ENCODE measurements at regions not wholly inside any gene's neighbourhood (a gene's known extent, or its start where the extent isn't known, plus 50 kb on each side); places are given as distances from the start of the nearest gene placed in this dataset.

DNA sequence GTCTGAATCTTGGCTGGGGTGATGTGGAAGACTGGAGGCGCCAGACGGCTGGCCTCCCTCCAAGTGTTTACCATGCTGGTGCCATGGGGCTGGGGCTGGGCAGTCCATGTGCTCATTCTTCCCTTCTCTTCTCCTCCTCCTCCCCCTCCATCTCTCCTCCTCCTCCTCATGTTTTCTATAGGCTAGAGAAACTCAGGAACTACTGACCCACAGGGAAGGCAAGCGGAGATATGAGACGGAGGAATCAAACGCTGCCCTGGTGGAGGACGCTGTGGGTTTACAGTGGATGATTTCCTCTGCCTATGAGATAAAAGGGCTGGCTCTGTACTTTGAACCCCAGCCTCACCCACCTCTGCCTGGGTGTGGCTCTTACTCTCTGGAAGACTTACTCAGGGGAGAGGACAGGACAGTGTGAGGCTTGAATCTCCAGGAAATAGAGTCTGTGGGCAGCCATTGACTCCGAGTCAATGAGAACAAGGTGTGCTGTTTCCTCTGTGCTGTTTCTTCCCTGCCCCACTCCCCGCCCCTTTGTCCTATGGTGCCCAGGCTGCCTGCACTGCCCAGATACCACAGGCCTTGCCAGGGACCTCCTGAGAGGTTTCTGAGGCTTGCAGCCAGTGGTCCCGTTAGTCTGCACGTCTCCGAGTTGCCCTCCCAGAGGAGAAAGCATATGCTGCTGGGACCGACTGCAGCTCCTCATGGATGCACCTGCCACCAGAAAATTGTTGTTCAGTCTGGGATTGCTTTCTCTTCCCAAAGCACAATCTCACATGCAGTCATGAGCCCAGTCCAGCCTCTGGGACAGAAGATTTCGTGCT, 132.6 kb upstream of the ARHGAP5 start:
- DNase-seq: no peak

DNA sequence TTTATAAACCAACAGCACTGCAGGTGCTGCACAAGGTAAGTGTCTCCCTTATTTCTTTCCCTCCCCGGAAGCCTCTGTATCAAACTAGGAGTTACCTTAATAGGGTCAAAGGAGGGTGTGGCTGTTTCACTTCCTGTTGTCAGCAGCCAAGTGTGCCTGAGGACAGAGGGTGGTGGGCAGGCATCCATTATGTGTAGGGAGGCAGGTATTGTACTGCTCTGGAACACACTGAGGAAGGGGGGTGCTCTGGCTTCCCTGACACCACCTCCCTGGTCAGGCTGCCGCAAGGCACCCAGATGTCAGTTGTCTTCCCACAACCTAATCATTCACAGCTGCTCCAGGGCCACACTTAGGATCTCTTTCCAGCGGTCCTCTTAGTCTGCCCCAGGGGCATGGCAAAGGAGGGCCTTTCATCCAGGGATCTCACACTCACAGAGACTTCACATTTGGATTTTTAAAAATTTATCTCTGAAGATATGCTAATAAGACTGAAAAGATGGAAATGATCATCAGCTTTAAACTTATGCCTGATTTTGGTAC, 132.0 kb upstream of the ARHGAP5 start:
- DNase-seq: no peak

DNA sequence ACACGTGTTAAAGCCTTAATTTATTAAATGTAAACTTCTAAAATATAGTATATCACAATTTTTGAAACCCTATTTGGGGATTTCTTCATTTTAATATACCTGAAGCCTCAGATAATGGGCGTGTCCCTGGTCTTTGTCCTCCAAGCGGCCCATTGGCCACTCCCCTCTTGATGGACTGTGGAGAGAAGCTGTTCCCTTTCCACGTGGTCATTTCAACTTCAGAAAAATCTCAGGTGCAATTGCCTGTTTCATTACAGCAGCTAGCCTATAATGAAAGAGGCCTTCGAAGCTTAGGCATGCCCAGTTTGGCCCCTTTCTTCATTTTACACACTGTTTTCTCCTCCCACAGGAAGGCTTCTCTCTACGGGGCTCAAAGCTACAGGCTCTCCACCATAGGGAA, 131.4 kb upstream of the ARHGAP5 start:
- no peak for DNase-seq

DNA sequence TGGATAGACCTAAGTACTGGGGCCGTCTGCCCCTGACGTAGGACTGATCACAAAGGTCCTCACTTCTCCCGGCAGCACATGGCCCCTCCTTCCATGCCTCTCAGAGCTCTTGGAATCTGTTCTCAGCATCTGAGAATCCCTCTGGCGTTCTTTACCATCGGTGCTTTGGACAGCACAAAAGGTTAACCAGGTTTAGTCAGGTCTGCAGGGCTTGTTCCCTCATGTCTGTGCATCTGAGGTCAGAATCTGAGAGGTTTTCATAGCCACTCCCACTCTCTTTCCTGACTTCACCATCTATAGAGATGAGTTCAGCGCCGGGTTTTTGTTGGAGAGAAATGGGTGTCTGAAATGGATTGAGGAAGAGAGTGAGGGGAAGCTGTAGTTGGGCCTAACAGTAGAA, 130.0 kb upstream of the ARHGAP5 start:
- DNase-seq: no peak

DNA sequence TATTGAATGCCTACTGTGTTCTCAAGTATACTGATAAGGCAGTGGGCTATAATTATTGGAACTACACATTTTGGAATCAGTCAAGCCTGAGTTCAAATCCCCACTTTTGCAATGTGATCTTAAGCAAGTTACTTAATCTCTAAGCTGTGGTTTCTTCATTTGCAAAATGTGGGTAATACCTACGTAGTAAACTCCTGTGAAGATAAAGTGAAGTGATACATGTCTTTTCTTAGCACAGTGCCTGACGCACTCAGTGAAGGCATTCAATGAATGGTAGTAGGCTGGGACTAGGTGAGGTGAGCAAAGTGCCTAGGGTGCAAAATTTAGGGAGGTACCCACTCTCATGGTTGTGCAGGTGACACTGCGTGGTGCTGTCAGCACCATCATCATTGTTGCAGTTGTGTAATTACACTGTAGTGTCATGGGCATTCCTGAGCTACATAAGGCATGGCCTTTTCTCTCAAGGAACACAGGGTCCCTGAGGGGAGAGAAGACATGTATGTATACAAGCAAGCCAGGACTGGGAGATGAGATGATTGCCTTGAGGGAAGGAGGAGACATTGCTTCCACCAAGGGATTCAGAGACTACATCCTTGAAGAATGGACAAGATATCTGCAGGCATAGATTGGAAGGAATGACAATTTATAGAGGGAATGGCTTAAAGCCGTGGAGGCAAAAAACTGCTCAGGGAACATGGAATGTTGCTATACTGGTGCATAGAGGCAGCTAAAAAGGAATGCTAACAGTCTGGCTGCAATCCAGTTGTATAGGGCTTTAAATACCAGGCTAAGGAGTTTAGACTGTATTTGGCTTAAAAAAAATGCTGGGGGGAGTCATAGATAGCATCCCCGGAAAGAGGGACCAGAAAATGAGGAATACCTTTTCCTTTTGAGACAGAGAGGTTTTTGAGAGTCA, 129.2 kb upstream of the ARHGAP5 start:
- DNase-seq: no peak

DNA sequence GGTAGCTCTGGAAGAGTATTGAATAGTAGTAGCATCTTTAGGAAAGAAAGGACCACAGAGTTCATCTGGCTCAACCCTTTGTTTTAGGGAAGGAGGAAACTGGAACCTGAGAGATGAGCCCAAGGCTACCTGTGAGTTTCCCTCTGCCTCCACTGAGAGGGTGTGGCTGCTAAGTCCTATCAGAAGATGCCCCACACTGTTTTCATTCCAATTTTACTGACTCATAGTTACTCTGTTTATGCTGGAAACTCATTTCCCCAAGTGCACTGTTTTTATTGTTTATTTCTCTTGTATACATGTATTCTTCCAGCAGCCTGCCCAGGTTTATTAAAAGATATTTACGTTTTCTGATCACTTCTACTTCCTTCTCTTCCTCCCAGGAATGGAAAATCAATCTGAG, 127.4 kb upstream of the ARHGAP5 start:
- DNase-seq: peak; percentile 33

DNA sequence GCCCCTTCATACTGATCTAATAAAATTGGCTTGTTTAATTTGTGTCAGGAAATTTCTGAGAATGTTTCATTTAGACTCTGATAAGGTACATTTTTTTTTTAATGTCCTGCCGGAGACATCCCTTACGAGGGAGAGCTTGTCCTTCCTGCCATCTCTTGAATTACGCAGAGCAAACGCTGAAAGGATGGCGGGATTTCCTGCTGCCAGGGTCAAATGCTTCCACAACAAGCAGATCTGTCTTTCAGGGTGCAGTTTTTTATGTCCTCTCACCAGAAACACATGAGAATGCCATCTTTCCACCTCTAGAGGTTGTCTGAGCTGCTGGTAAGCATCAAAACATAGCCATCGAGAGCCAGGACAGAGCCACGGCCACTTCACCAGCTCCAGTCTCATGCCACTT, 126.8 kb upstream of the ARHGAP5 start:
- no peak for DNase-seq

DNA sequence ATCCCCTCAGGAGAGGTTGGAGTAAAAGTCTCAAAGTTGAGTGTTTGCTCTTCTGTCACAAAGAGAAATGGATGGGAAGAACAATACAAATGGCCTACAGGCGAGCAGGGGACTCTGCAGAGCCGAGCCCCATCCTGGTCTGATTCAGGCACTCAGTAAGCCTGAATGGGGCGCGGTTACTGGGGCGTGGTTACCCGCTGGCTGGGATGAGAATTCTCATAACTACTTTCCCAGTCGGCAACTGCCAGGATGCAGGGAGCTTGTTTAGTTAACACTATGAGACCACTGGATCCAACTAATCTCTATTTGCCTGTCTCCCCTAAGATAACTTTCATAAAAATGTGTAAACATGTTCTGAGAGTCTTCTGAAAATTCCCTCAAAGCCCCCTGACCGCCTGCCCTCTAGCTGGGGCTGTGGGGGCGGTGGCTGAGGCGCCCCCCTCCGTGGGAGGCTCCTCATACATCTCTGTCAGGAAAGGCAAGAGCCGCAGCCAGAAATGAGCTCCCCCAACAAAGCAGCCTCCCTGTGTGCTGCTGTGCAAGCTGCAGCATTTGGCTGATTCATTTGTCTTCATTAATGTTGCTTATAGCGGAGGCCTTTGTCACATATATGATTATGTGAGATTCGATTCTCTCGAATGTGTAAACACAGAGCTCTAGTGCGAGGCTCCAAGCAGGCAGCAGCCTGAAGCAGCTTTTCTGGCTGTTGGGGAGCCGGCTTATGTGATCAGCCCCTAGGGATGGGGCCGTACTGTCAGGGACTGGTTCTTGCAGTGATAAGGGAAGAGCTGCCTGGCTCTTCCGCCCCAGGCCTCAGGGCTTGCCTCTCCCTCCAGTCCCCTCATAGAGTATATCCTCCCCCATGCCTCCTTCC, 126.1 kb upstream of the ARHGAP5 start:
- peak; percentile 31 for DNase-seq

DNA sequence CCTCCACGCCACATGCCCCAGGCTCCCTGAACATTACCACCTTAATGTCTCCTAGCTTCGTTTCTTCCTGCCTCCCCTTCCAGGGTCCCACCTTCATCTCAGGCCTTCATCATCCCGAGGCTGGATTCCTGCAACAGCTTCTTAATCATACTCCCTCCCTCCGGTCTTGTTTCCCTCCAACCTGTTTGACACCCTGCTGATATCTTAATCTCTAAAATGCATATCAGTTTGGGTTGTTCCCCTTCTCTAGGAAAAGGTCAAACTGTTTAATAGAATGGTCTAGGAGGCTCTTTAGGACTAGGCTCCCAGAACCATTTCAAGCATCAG, 125.5 kb upstream of the ARHGAP5 start:
- DNase-seq: no peak

DNA sequence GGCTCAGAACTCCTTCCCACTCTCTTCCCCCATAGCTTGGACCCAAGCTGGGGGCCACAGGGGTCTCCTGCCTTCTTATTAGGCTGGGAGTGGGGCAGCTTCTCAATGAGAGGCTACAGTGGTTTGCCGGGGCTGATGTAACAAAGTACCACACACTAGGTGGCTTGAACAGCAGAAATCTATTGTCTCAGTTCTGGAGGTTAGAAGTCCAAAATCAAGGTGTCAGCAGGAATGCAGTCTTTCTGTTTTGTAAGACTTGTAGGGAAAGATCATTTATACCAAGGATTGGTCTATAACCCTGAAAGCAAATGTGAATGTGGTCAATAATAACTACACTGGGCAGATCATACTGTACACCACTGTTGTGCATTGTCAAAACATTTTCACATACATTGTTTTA, 124.5 kb upstream of the ARHGAP5 start:
- DNase-seq: no peak

DNA sequence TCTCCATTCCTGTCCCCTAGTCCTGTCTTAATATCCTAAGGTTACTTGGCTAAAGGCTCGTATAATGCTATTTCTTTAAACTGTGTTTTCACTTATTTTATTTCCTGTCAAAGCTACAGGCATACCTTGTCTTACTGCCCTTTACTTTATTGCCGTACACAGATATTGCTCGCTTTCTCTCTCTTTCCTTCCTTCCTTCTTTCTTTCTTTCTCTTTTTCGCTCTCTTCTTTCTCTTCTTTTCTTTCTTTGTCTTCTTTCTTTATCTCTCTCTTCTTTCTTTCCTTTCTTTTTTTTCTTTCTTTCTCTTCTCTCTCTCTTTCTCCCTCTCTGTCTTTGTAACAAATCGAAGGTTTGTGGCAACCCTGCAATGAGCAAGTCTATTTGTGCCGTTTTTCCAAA, 123.9 kb upstream of the ARHGAP5 start:
- DNase-seq: no peak

DNA sequence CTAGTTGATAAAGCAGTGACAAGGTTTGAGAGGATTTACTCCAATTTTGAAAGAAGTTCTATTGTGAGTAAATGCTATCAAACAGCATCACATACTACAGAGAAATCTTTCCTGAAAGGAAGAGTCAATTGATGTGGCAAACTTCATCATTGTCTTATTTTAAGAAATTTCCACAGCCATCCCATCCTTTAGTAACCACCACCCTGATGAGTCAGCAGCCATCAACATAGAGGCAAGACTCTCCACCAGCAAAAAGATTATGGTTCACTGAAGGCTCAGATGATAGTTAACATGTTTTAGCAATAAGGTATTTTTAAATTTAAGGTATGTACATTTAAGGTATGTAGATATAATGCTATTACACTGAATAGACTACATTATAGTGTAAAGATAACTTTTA, 122.1 kb upstream of the ARHGAP5 start:
- DNase-seq: peak; percentile 40

DNA sequence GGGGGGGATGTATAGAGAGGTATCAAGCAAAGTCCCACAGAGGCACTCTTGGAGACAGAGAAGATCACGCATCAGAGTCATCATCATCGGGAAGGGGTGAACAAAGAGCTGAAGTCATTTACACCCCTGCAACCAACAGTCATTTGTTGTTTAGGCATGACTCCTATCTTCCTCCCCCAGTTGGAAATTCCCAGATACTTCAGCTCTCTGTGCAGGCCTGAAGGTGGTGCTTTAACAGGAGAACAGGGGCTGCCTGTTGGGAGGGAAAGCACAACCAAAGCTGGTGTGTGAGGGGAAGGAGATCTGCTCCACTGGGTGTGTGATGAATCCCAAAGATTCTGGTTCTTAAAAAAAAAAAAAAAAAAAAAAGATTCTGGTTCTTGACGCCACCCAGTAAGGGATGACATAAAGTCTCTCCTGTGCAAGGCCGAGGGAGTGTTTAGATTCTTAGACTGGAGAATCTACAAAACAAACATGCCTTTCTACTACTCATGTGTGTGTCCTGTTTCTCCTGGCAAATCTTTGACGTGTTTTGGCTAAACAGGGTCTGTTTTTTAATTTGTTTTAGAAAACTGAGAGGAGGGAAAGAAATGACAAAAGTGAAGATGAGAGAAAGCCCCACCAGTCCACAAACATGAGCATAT, 121.0 kb upstream of the ARHGAP5 start:
- DNase-seq: peak; percentile 75

DNA sequence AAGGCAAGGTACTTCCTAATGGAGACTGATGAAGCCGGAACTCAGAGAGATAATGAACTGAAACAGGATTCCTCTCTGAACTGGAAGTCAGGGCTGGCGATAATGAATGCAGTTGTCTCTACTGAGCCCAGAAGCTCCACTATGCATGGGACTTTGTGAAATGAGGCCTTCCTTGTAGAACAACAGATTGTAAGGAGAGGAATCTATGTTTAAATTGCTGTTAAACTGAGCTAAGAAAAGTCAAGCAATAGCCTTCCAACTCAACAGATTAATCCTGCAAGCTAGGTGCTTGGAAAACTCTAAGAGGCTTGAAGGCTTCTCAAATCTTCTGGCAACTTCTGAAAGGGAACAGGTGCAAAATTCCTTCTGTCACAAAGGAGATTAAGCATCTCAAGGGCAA, 119.5 kb upstream of the ARHGAP5 start:
- DNase-seq: no peak

DNA sequence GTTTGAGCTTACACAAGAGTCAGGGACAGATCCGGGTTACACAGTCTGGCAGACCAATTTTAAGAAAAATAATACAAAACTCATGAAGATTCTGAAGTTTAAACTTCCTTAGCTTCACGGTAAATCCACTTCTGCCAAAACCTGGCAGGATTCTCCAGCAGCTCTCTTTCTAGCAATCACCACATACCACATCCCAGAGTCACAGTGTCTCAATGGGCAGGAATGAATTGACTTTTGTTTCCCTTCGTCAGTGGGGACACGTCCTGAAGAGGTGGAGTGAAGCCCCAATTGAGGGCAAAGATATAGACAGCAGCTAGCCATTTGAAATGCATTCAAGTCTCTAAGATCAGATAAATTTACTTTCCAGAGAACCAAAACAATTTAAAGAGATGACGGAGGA, 117.1 kb upstream of the ARHGAP5 start:
- DNase-seq: no peak

DNA sequence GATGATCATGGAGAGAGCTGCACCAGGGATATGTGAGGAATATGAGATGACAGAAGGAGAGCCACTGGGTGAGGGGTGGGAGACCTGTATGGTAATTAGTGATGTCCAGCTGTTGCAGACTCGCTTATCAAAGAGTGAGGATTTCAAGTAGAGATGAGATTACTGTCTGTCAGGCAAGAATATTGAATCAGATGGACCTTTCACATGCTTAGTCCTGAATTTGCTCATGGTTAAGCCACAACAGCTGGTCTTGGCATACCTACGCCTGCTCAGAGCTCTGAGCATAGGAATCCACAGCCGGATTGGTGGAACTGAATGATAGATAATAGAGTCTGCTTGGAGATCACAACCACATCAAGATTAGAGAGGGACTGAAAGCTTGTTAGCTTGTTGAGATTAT, 115.2 kb upstream of the ARHGAP5 start:
- DNase-seq: no peak

DNA sequence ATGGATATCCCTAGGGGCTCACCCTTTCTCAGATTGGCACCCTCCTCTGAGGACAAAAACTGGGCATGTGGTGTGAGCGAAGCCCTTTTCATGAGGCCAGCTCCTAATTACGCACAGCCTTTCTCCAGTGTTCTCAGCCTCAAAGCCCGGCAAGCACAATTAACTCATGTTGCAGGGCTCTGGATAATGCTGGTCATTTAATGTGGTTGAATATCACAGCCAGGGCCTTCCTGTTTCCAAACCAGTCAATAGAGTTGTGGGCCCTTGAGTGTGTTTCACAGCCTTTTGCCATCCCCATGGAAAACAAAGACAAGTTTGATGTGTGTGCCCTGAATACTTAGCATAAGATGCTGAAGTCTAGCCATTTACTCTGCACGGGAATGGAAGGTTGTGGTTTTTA, 114.2 kb upstream of the ARHGAP5 start:
- no peak for DNase-seq

DNA sequence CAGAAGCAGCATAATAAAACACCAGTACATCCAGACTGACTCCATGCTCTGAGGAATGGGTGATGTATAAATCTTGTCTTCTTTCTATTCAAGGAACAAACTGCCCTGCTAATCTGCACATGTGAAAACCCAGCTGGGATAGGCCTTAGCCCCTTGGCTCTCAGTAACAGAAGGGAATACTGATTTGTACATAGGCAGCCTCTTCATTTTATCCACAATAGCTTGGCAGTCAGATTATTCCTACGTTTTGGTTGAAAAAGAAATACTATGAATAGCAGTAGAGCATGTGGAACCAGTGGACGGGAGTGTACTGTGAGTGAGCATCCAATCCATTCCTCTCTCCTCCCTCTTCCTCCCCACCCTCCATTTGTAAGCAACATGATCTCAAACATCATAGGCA, 113.5 kb upstream of the ARHGAP5 start:
- DNase-seq: no peak

DNA sequence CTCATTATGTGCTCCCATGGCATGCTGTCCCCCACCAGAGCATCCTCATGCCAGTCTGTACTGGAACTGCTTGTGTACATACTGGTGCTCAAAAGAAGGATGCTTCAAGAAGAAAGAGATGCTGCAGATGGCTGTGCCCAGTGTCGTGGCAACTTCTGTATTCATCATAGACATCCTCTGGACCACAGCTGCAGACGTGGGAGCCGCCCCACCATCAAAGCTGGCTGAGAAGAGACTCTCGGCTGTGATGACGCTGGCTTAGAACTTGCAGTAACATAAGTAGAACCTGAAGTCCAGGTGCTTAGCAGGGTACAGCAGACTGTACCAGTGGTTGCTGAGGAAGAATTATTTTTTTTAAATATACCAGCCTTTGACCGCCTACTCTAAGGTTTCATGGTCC, 112.6 kb upstream of the ARHGAP5 start:
- no peak for DNase-seq

DNA sequence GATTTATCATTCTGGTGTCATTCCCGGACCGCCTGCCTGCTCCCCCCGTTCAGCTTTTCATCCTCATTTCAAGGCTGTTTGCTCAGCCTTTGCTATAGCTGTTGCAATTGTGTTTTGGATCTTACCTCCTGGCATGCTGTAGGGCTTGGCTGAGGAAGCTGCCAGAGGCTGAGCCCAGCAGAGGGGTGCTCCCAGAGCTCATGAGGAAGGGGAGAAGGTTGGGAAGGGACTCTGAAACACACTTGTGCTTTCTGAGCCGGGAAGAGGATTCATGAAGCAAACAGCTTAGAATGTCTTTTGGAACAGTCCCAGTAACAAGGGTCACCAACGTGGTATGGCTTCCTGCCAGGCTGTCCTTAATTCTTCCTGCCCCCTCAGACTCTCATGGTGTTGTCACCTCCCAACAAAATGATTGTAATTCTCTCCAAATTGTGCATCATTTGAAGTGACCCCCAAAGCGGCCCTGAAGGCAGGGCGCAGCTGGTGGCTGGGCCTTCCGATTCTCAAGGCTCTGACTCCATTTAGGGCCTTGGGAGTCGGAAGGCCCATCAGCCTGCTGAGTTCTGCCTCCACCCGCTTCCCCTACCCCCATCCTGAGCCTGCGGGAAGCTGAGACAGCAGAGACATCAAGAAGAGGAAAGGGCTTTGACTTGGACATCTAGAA, 111.9 kb upstream of the ARHGAP5 start:
- no peak for DNase-seq

DNA sequence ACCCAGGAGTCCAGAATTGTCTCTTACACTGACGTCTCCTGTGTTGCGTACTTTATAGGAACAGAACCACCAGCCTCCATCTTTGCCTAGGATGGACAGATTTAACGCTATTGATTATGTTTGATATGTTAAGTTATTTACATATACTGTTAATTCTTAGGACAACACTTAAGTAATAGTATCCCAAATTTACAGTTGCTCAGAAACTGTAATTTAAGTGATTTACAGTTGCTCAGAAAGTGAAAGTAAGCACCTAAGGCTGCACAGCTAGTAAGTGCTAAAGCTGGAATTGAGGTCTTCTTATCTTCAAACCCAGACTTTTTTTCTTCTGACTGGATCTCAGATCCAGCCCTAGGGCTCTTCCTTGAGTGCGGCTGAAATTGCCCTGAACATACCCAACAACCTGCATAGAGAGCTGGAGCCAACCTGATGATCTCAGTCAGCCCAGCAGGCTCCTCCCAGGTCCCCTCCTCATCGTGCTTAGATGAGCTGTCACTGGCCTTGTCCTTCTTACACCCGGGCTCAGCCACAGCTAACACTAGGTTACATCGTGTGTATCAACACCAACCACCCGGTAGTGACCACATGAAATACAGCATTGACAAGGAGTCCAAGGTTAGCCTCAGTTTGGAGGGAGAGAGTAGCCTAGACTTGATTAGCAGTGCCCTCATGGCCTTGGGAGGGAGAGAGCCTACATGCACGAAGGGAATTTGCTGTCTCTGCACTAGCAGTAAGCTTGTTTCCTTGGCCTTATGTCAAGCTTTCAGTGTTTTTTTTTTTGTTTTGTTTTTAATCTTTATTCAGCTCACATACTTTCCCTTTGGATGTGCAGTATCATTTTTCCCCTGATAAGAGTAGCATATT, 111.1 kb upstream of the ARHGAP5 start:
- peak; percentile 63 for DNase-seq

All from kidney glomerular epithelial cell (primary cell).